Heart left ventricle (tissue), 13 donors: ENCODE measurements at regions not wholly inside any gene's neighbourhood (a gene's known extent, or its start where the extent isn't known, plus 50 kb on each side); places are given as distances from the start of the nearest gene placed in this dataset.

ENCODE experiments used
- CTCF ChIP-seq, 12 donors: fragments of 200-600 bp; sonication (generic) in 4 of 12; IDR thresholded peaks; one replicate each; pipeline versions ENCODE4 v1.5.0 to v1.8.0; 2018 to 2022; ENCODE audit warnings: antibody characterized with exemption in 12 of 12, mild to moderate bottlenecking in 5 of 12
- POLR2A ChIP-seq, 2 donors: fragments of 450-650 bp; IDR thresholded peaks; one replicate each; pipeline ENCODE4 v1.6.1; 2017; ENCODE audit warnings: antibody characterized with exemption in 2 of 2, mild to moderate bottlenecking in 2 of 2, moderate library complexity in 2 of 2
- donor health status: ischemic (EF 13 %, LVEDD 7.1; RV severe dilation, severe dysfunction).
- donor health status: DM: no; HTN: yes; CAD: no.
- donor health status: DM: no; HTN: no; CAD: no.
- donor health status: ischemic (EF 25% LVEDD 6.9; RV normal size, moderate dysfunction).
- donor health status: ischemic (EF 25% LVEDD 5.7; RV mildly dilated, moderate dysfunction).
- donor health status: ischemic (EF 35%, LVEDD 5.7; RV mildly dilated, moderate dysfunction).
- donor health status: nonischemic (EF 11% LVEDD 7.7; RV severe dilation, severe dysfunction).
- donor health status: DM: yes; HTN: yes; CAD: no.
- donor health status: PGD.
- donor health status: ischemic (EF 29% LVEDD 5.4; RV normal size, mild dysfunction).
- donor health status: nonischemic (EF 23%, LVEDD 6.1; RV moderate dilation, normal function).

GRCh38 chr2:88396209-88396608 is 56.3 kb downstream of the FOXI3 start:
- TF ChIP-seq CTCF (IDR thresholded peaks at IDR 0.05) (no peak), POLR2A (IDR thresholded peaks at IDR 0.05) (no peak)
